IMR-90 (cell line): ENCODE measurements at regions not wholly inside any gene's neighbourhood (a gene's known extent, or its start where the extent isn't known, plus 50 kb on each side); places are given as distances from the start of the nearest gene placed in this dataset.

Experiments
- ATAC-seq: fragments of 200-7000 bp; cut with Tn5 transposase; 2 replicates; pipeline ENCODE4 v1.9.1; 2020; ENCODE audit warnings: low read depth, mild to moderate bottlenecking, moderate library complexity
- BruUV-seq: library from RNA; stranded (reverse); fragments of 400-500 nt; replicated peaks from 2 replicates; lab custom pipeline; 2021; lab: Mats Ljungman, UMichigan
- CTCF ChIA-PET: fragments of 300-600 bp; formaldehyde crosslinking; extraction: SDS; loops from one replicate; lab custom pipeline; 2021; ENCODE audit warnings: antibody characterized with exemption; lab: Yijun Ruan, JAX
- POLR2A ChIA-PET: fragments of 300-600 bp; sonication (Branson Sonifier 250); formaldehyde crosslinking; loops from one replicate; lab custom pipeline; 2022; ENCODE audit warnings: antibody characterized with exemption; ENCODE audit not compliant: unreplicated experiment; lab: Charles Lee
- DNase-seq: peaks from one replicate; pipeline ENCODE4 v3.0.0; 2013
- H2AFZ ChIP-seq: replicated peaks from 2 replicates; pipeline ENCODE3; 2013; ENCODE audit warnings: low read length, mild to moderate bottlenecking; ENCODE audit not compliant: poor library complexity
- H2AK5ac ChIP-seq: 2 replicates; pipeline ENCODE4 v1.6.1; 2013; ENCODE audit warnings: low read depth, low read length, inconsistent platforms
- H2AK9ac ChIP-seq: replicated peaks from 2 replicates; pipeline ENCODE3; 2013; ENCODE audit warnings: mild to moderate bottlenecking, low read depth, low read length, moderate library complexity; ENCODE audit not compliant: poor library complexity
- H2BK120ac ChIP-seq: 2 replicates; pipeline ENCODE4 v1.6.1; 2013; ENCODE audit warnings: low read depth, low read length, inconsistent platforms
- H2BK15ac ChIP-seq: 3 replicates; pipeline ENCODE4 v1.6.1; 2013; ENCODE audit warnings: low read depth, low read length, inconsistent platforms
- H2BK20ac ChIP-seq: 2 replicates; pipeline ENCODE4 v1.6.1; 2013; ENCODE audit warnings: low read depth, mild to moderate bottlenecking, inconsistent platforms, low read length, moderate library complexity
- H2BK5ac ChIP-seq: 2 replicates; pipeline ENCODE4 v1.6.1; 2013; ENCODE audit warnings: mild to moderate bottlenecking, low read depth, low read length, inconsistent platforms; ENCODE audit not compliant: poor library complexity, severe bottlenecking
- H3K14ac ChIP-seq: replicated peaks from 2 replicates; pipeline ENCODE4 v1.6.1; 2013; ENCODE audit warnings: low read depth, low read length, inconsistent platforms
- H3K18ac ChIP-seq: 2 replicates; pipeline ENCODE4 v1.6.1; 2013; ENCODE audit warnings: low read depth, low read length, control low read depth
- H3K23ac ChIP-seq: 2 replicates; pipeline ENCODE4 v1.6.1; 2013; ENCODE audit warnings: low read depth, low read length, inconsistent platforms
- H3K27ac ChIP-seq: 2 replicates; pipeline ENCODE4 v1.5.1; 2013; ENCODE audit warnings: mild to moderate bottlenecking, control low read depth, low read length; ENCODE audit not compliant: insufficient read depth
- H3K27me3 ChIP-seq: 2 replicates; pipeline ENCODE4 v1.6.1; 2013; ENCODE audit warnings: low read length; ENCODE audit not compliant: control insufficient read depth, insufficient read depth
- H3K36me3 ChIP-seq: 2 replicates; pipeline ENCODE4 v1.6.1; 2013; ENCODE audit warnings: low read length, mixed read lengths; ENCODE audit not compliant: control insufficient read depth, insufficient read depth
- H3K4ac ChIP-seq: 2 replicates; pipeline ENCODE4 v1.6.1; 2013; ENCODE audit warnings: low read depth, low read length, inconsistent platforms
- H3K4me1 ChIP-seq: 2 replicates; pipeline ENCODE4 v1.6.1; 2013; ENCODE audit warnings: low read length, mixed read lengths; ENCODE audit not compliant: control insufficient read depth, insufficient read depth
- H3K4me2 ChIP-seq: 2 replicates; pipeline ENCODE4 v1.6.1; 2013; ENCODE audit warnings: low read depth, mild to moderate bottlenecking, control low read depth, low read length, moderate library complexity
- H3K4me3 ChIP-seq: 2 replicates; pipeline ENCODE4 v1.5.1; 2013; ENCODE audit warnings: low read depth, mild to moderate bottlenecking, control low read depth, low read length, moderate library complexity; ENCODE audit not compliant: insufficient read depth
- H3K56ac ChIP-seq: 2 replicates; pipeline ENCODE4 v1.6.1; 2013; ENCODE audit warnings: low read length, inconsistent platforms; ENCODE audit not compliant: insufficient read depth; ENCODE audit errors: extremely low read depth
- H3K79me1 ChIP-seq, 2 experiments: 2 replicates each; pipeline ENCODE4 v1.6.1; 2013; ENCODE audit warnings: low read length in 2 of 2, inconsistent platforms in 1 of 2, low read depth in 1 of 2
- H3K9ac ChIP-seq: 2 replicates; pipeline ENCODE4 v1.6.1; 2013; ENCODE audit warnings: low read depth, low read length, control low read depth
- H3K9me1 ChIP-seq: 2 replicates; pipeline ENCODE4 v1.6.1; 2013; ENCODE audit warnings: low read length, inconsistent platforms; ENCODE audit not compliant: insufficient read depth
- H3K9me3 ChIP-seq: 2 replicates; pipeline ENCODE4 v1.6.1; 2013; ENCODE audit warnings: low read length; ENCODE audit not compliant: control insufficient read depth, insufficient read depth
- H4K20me1 ChIP-seq: 2 replicates; pipeline ENCODE4 v1.6.1; 2013; ENCODE audit warnings: low read length, inconsistent platforms; ENCODE audit not compliant: insufficient read depth
- H4K5ac ChIP-seq: 2 replicates; pipeline ENCODE4 v1.6.1; 2013; ENCODE audit warnings: mild to moderate bottlenecking, low read depth, low read length, control low read depth
- H4K8ac ChIP-seq, 2 experiments: 2 replicates each; pipeline ENCODE4 v1.6.1; 2013; ENCODE audit warnings: low read depth in 2 of 2, low read length in 2 of 2, control low read depth in 1 of 2, inconsistent platforms in 1 of 2
- H4K91ac ChIP-seq: 2 replicates; pipeline ENCODE4 v1.6.1; 2013; ENCODE audit warnings: low read depth, low read length, inconsistent platforms; ENCODE audit not compliant: insufficient read depth
- BHLHE40 ChIP-seq: fragments of 150-350 bp; IDR thresholded peaks from 2 replicates; pipeline ENCODE4 v1.6.1; 2016; ENCODE audit warnings: mild to moderate bottlenecking, low read depth, low read length
- CEBPB ChIP-seq: IDR thresholded peaks from 2 replicates; pipeline ENCODE4 v1.6.1; 2012; ENCODE audit warnings: low read depth, low read length, improper control_type of control experiment
- CHD1 ChIP-seq: IDR thresholded peaks from 2 replicates; pipeline ENCODE4 v1.6.1; 2012; ENCODE audit warnings: low read depth, low read length, improper control_type of control experiment
- CTCF ChIP-seq: conservative IDR thresholded peaks from 2 replicates; pipeline ENCODE4 v1.5.1; 2012; ENCODE audit warnings: mild to moderate bottlenecking, low read depth, low read length, improper control_type of control experiment
- ELK1 ChIP-seq: fragments of 150-350 bp; IDR thresholded peaks from 2 replicates; pipeline ENCODE4 v1.6.1; 2016; ENCODE audit warnings: low read depth, mild to moderate bottlenecking, low read length, moderate library complexity, borderline replicate concordance
- FOS ChIP-seq: fragments of 150-350 bp; IDR thresholded peaks from 2 replicates; pipeline ENCODE4 v1.6.1; 2016; ENCODE audit warnings: low read depth, low read length
- MAFK ChIP-seq: IDR thresholded peaks from 2 replicates; pipeline ENCODE4 v1.6.1; 2012; ENCODE audit warnings: low read depth, low read length, improper control_type of control experiment
- MAZ ChIP-seq: IDR thresholded peaks from 2 replicates; pipeline ENCODE4 v1.6.1; 2012; ENCODE audit warnings: low read depth, mild to moderate bottlenecking, low read length, improper control_type of control experiment, moderate library complexity, borderline replicate concordance
- MXI1 ChIP-seq: IDR thresholded peaks from 2 replicates; pipeline ENCODE4 v1.6.1; 2012; ENCODE audit warnings: low read depth, mild to moderate bottlenecking, low read length, moderate library complexity, borderline replicate concordance
- NFE2L2 ChIP-seq: fragments of 150-350 bp; IDR thresholded peaks from 2 replicates; pipeline ENCODE4 v1.6.1; 2016; ENCODE audit warnings: low read depth, mild to moderate bottlenecking, low read length
- POLR2A ChIP-seq: IDR thresholded peaks from 2 replicates; pipeline ENCODE4 v1.6.1; 2012; ENCODE audit warnings: mild to moderate bottlenecking, low read depth, low read length
- RAD21 ChIP-seq: IDR thresholded peaks from 2 replicates; pipeline ENCODE4 v1.6.1; 2012; ENCODE audit warnings: low read length, improper control_type of control experiment
- RCOR1 ChIP-seq: IDR thresholded peaks from 2 replicates; pipeline ENCODE4 v1.6.1; 2012; ENCODE audit warnings: mild to moderate bottlenecking, low read length, improper control_type of control experiment; ENCODE audit not compliant: insufficient replicate concordance
- RFX5 ChIP-seq: IDR thresholded peaks from 2 replicates; pipeline ENCODE4 v1.8.0; 2012; ENCODE audit warnings: low read depth, mild to moderate bottlenecking, low read length, moderate library complexity
- SMC3 ChIP-seq: fragments of 150-350 bp; IDR thresholded peaks from 2 replicates; pipeline ENCODE4 v1.6.1; 2016; ENCODE audit warnings: low read depth, mild to moderate bottlenecking, antibody characterized with exemption, low read length, moderate library complexity
- USF2 ChIP-seq: fragments of 150-350 bp; IDR thresholded peaks from 2 replicates; pipeline ENCODE4 v1.6.1; 2017; ENCODE audit warnings: mild to moderate bottlenecking, antibody characterized with exemption, low read length, low read depth
- WGBS, 2 experiments: methylation state at CpG; one replicate each; pipeline versions ENCODE4 v1.1.5 to v1.1.7; 2013; ENCODE audit warnings: missing lambda C conversion rate in 2 of 2; ENCODE audit not compliant: insufficient read length in 1 of 2; ENCODE audit errors: extremely low coverage in 2 of 2; 5-methylcytosine and 5-hydroxymethylcytosine counted together
- dilution Hi-C: fragments of 300-500 bp; cut with HindIII; formaldehyde crosslinking; loops from one replicate; pipeline ENCODE4 v1.14.3; 2018; ENCODE audit warnings: low sequenced_read_pairs; ENCODE audit not compliant: unreplicated experiment
- in situ Hi-C: fragments of 300-500 bp; cut with MboI; formaldehyde crosslinking; loops from 3 replicates; pipeline ENCODE4 v1.14.3; 2019; ENCODE audit warnings: low sequenced_read_pairs, inconsistent platforms, mixed read lengths
- intact Hi-C: fragments of 100-400 bp; cut with micrococcal nuclease; formaldehyde crosslinking; loops from 2 replicates; pipeline ENCODE4 v1.10.0; 2022

GRCh38 chr1:182163821-182164223 is 102.3 kb upstream of the ZNF648 start:
- Histone ChIP-seq H3K4me2 (no peak overlapping the region), H4K20me1 (no peaks in the 10 kb centered on the region), H2AK5ac (no peak overlapping the region), H3K4me3 (no peak overlapping the region), H2BK5ac (no peak overlapping the region), H3K27ac (no peak overlapping the region), H3K9me1 (no peaks in the 10 kb centered on the region), H4K5ac (no peak overlapping the region), H3K9ac (no peak overlapping the region), H3K27me3 (no peaks in the 10 kb centered on the region), H3K9me3 (peaks cover 2% of the 10 kb centered on the region; the same call in 1 of the 2 replicates), H2AFZ (no peak overlapping the region), H2BK15ac (no peak overlapping the region), H3K23ac (no peak overlapping the region), H3K4me1 (no peaks in the 10 kb centered on the region), H3K14ac (no peak overlapping the region), H3K18ac (no peak overlapping the region), H4K91ac (no peak overlapping the region), H3K56ac (no peak overlapping the region), H4K8ac (no peak overlapping the region), H2BK120ac (no peak overlapping the region), H2BK20ac (no peak overlapping the region), H2AK9ac (no peak overlapping the region), H3K4ac (no peak overlapping the region), H3K79me1 (no peaks in the 10 kb centered on the region), H3K36me3 (no peaks in the 10 kb centered on the region)
- ChIA-PET CTCF (no interaction called here), POLR2A (no interaction called here)
- in situ Hi-C loops = no loop called here
- dilution Hi-C loops = no loop called here
- WGBS, 2 experiments = 52% methylated on average over 3 of the region's 5 CpGs; no CpG with 5 or more reads in 1 of the 2 experiments
- intact Hi-C loops = no loop called here
- BruUV-seq = no TSS peak
- TF ChIP-seq RCOR1 = no peak
- no peak for TF ChIP-seq BHLHE40
- TF ChIP-seq NFE2L2 = no peak
- TF ChIP-seq CEBPB = no peak
- no peak for TF ChIP-seq RFX5
- no peak for TF ChIP-seq RAD21
- TF ChIP-seq POLR2A = no peak
- no peak for TF ChIP-seq CTCF
- no peak for TF ChIP-seq USF2
- no peak for TF ChIP-seq ELK1
- TF ChIP-seq MAFK = no peak
- no peak for TF ChIP-seq MXI1
- TF ChIP-seq MAZ = no peak
- no peak for TF ChIP-seq FOS
- no peak for TF ChIP-seq CHD1
- TF ChIP-seq SMC3 = no peak
- no peak for ATAC-seq
- no peak for DNase-seq
